ENCODE measurements at regions not wholly inside any gene's neighbourhood (a gene's known extent, or its start where the extent isn't known, plus 50 kb on each side); places are given as distances from the start of the nearest gene placed in this dataset.

DNA sequence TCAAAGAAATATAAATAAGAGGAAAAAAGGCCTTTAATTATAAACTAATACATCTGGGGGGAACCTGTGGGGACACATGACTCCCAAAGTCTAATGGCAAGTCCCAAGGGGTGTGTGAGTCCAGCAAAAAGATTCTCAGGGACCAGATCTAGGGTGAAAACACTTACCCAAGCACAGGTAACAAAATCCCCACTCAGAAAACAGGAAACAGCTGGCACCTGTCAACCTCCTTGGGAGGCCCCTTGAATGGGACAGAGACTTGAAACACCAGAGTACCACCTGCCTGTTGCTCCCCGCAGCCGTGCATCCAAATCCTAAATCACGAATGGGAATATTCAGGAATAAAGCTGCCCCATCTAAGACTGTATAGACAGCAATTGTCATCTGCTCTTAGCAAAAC lies 461.2 kb upstream of the CDH5 start:
- no peak for ATAC-seq
- Histone ChIP-seq H3K9me3 (no peaks in the 10 kb centered on the region), H3K4me1 (no peaks in the 10 kb centered on the region), H3K27ac (no peak overlapping the region), H3K4me3 (no peak overlapping the region), H3K27me3 (no peaks in the 10 kb centered on the region), H3K36me3 (replicated peaks in 1 of 2; ENCODE audit: insufficient read depth in 1 of 2, low read depth in 2 of 2) (no peaks in the 10 kb centered on the region)
- TF ChIP-seq, protein P1, sequence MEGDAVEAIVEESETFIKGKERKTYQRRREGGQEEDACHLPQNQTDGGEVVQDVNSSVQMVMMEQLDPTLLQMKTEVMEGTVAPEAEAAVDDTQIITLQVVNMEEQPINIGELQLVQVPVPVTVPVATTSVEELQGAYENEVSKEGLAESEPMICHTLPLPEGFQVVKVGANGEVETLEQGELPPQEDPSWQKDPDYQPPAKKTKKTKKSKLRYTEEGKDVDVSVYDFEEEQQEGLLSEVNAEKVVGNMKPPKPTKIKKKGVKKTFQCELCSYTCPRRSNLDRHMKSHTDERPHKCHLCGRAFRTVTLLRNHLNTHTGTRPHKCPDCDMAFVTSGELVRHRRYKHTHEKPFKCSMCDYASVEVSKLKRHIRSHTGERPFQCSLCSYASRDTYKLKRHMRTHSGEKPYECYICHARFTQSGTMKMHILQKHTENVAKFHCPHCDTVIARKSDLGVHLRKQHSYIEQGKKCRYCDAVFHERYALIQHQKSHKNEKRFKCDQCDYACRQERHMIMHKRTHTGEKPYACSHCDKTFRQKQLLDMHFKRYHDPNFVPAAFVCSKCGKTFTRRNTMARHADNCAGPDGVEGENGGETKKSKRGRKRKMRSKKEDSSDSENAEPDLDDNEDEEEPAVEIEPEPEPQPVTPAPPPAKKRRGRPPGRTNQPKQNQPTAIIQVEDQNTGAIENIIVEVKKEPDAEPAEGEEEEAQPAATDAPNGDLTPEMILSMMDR (IDR thresholded peaks at IDR 0.05), result no peak
- TF ChIP-seq POLR2A (IDR thresholded peaks at IDR 0.05), result no peak
- intact Hi-C loops (cut with DNase I), result no loop called here
- 60 to 65% methylated on average over 3 of the region's 3 CpGs for WGBS, 2 donors
- DNase-seq, result no peak

DNA sequence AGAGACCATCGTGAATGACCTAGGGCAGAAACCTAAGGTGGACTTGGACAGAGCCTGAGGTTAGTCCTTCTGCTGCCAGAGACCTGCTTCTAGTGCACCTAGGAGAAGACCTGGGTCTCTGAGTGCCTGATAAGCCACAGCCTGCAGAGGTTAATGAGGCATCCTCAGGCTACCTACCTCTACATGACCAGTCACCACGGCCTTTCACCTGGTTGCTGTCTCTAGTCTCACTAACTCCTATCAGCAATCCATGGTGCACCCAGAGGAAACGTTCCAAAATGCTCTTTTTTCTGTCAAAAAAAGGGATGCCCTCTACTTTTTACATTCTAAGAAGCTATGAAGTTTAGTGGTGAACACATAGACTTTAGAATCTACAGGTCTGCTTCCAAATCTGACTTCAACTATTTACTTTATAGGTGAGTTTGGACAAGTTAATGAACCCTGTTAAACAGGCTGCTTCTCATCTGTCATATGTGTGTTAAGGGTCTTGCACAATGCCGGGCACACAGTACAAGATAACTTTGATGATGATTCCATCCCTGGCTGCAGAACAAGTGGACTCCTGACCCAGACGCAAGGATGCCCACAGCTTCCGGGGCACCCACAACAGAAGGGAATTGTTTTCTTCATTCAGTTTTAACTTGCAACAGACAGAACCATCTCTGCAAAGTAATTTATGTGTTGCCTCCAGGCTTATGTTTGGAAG lies 469.9 kb upstream of the CDH5 start:
- WGBS, 2 donors, result 42 to 43% methylated on average over 6 of the region's 6 CpGs
- no peak for TF ChIP-seq POLR2A (IDR thresholded peaks at IDR 0.05)
- TF ChIP-seq, protein P1 (IDR thresholded peaks at IDR 0.05), result no peak

DNA sequence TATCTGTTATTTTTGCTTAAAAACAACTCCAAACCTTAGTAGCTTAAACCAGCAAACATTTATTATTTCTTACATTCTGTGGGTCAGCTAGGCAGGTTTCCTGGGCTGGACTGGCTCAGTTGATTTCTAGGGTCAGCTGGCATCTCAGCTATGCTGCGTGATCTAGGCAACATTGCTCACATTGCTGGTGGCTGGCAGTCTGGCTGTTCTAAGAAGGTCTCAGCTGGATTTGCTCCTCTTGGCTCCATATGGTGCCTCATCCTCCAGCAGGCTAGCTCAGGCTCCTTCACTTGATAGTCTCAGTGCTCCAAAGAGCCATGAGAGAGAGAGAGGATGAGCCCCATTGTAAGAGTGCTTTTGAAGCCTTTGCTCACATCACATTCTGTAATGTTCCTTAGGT lies 470.6 kb upstream of the CDH5 start:
- ATAC-seq (no peak), DNase-seq (no peak)
- H3K9me3 ChIP-seq, result no peaks in the 10 kb centered on the region
- intact Hi-C loops (cut with DNase I), result no loop called here
- no peaks in the 10 kb centered on the region for H3K36me3 ChIP-seq (replicated peaks in 1 of 2; ENCODE audit: insufficient read depth in 1 of 2, low read depth in 2 of 2)
- no peak overlapping the region for H3K4me3 ChIP-seq
- TF ChIP-seq, protein P1 (IDR thresholded peaks at IDR 0.05), result no peak
- TF ChIP-seq POLR2A (IDR thresholded peaks at IDR 0.05), result no peak
- H3K27ac ChIP-seq, result no peak overlapping the region
- no peaks in the 10 kb centered on the region for H3K4me1 ChIP-seq
- no peaks in the 10 kb centered on the region for H3K27me3 ChIP-seq
- 79 to 92% methylated on average over 1 of the region's 1 CpG for WGBS, 2 donors

More for the DNA sequence above, 469.9 kb upstream of the CDH5 start:
- DNase-seq (no peak), ATAC-seq (no peak)
- no peaks in the 10 kb centered on the region for H3K9me3 ChIP-seq
- no peaks in the 10 kb centered on the region for H3K4me1 ChIP-seq
- no peaks in the 10 kb centered on the region for H3K27me3 ChIP-seq
- H3K36me3 ChIP-seq (replicated peaks in 1 of 2; ENCODE audit: insufficient read depth in 1 of 2, low read depth in 2 of 2), result no peaks in the 10 kb centered on the region
- H3K27ac ChIP-seq, result no peak overlapping the region
- no peak overlapping the region for H3K4me3 ChIP-seq
- intact Hi-C loops (cut with DNase I), result no loop called here

DNA sequence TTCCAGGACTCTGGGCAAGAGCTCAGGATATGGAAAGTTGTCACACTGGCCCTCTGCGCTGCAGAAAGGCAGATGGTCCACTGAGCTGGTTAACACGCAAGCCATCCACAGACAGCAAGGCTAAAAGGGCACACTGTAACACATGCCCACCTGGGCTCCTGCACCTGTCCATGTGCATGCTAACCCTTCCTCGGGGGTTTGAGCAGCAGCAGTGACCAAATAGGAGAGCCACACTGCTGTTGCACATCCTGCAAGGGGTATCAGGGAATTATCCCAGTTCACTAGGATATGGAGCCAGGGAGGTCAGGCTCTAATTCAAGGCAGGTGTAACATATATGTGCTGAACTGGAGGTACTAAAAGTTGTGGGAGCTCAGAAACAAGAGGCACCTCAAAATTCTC lies 471.0 kb upstream of the CDH5 start:
- Histone ChIP-seq H3K4me3 (no peak overlapping the region), H3K27ac (no peak overlapping the region), H3K9me3 (no peaks in the 10 kb centered on the region), H3K4me1 (no peaks in the 10 kb centered on the region), H3K27me3 (no peaks in the 10 kb centered on the region), H3K36me3 (replicated peaks in 1 of 2; ENCODE audit: insufficient read depth in 1 of 2, low read depth in 2 of 2) (no peaks in the 10 kb centered on the region)
- intact Hi-C loops (cut with DNase I), result no loop called here
- DNase-seq (no peak), ATAC-seq (no peak)
- TF ChIP-seq POLR2A (IDR thresholded peaks at IDR 0.05), result no peak
- TF ChIP-seq, protein P1 (IDR thresholded peaks at IDR 0.05), result no peak
- 56 to 71% methylated on average over 3 of the region's 3 CpGs for WGBS, 2 donors

DNA sequence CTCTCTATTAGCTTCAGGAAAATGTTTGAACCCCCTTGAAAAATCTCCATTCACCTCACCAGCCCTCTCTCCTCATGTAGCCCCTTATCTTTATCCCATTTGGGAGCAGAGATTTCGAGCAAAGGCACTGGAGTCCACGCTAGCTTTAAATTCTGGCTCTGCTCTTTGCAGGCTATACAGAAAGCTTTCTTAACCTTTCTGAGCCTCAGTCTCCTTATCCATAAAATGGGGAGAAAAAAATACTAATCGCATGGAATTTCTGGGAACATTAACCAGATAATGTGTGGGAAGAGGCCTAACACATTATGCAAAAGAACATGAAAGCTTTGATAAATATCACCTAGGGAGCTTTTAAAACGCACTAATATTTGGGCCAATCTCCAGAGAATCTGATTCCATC lies 476.3 kb upstream of the CDH5 start:
- WGBS, 2 donors, result 69 to 71% methylated on average over 4 of the region's 4 CpGs
- H3K9me3 ChIP-seq, result no peaks in the 10 kb centered on the region
- no peak overlapping the region for H3K27ac ChIP-seq
- DNase-seq, result no peak
- H3K27me3 ChIP-seq, result no peaks in the 10 kb centered on the region
- intact Hi-C loops (cut with DNase I), result no loop called here
- no peak for ATAC-seq
- no peak overlapping the region for H3K4me3 ChIP-seq
- TF ChIP-seq, protein P1 (IDR thresholded peaks at IDR 0.05), result no peak
- TF ChIP-seq POLR2A (IDR thresholded peaks at IDR 0.05), result no peak
- H3K36me3 ChIP-seq (replicated peaks in 1 of 2; ENCODE audit: insufficient read depth in 1 of 2, low read depth in 2 of 2), result no peaks in the 10 kb centered on the region
- H3K4me1 ChIP-seq, result no peaks in the 10 kb centered on the region
